Effector memory CD4-positive, alpha-beta T cell (primary cell): ENCODE measurements at regions not wholly inside any gene's neighbourhood (a gene's known extent, or its start where the extent isn't known, plus 50 kb on each side); places are given as distances from the start of the nearest gene placed in this dataset.
A peak's percentile ranks its signal among the peaks of the same experiment; 100 is the strongest.

Source experiments
- DNase-seq, 3 donors: peaks; one replicate each; pipeline ENCODE4 v3.0.0-alpha.2; 2020
- H3K27ac ChIP-seq: 2 replicates; pipeline ENCODE4 v1.7.0; 2013; ENCODE audit warnings: mild to moderate bottlenecking, low read length, moderate library complexity; ENCODE audit not compliant: insufficient read depth, poor library complexity, severe bottlenecking
- H3K27me3 ChIP-seq: replicated peaks from 2 replicates; pipeline ENCODE4 v1.7.0; 2013; ENCODE audit warnings: mild to moderate bottlenecking, low read length; ENCODE audit not compliant: insufficient read depth, control insufficient read depth, poor library complexity, severe bottlenecking
- H3K36me3 ChIP-seq: 2 replicates; pipeline ENCODE4 v1.7.0; 2013; ENCODE audit warnings: mild to moderate bottlenecking, low read length, moderate library complexity; ENCODE audit not compliant: control insufficient read depth, insufficient read depth
- H3K4me1 ChIP-seq: 2 replicates; pipeline ENCODE4 v1.7.0; 2013; ENCODE audit warnings: low read length, mild to moderate bottlenecking; ENCODE audit not compliant: control insufficient read depth, insufficient read depth, poor library complexity, severe bottlenecking
- H3K4me3 ChIP-seq: 2 replicates; pipeline ENCODE4 v1.7.0; 2013; ENCODE audit warnings: low read length, low read depth, mild to moderate bottlenecking; ENCODE audit not compliant: insufficient read depth, poor library complexity, severe bottlenecking
- H3K9me3 ChIP-seq: 2 replicates; pipeline ENCODE4 v1.7.0; 2013; ENCODE audit warnings: mild to moderate bottlenecking, low read length, moderate library complexity; ENCODE audit not compliant: control insufficient read depth

GRCh38 chr10:3467052-3467951 lies 294.7 kb upstream of the PITRM1 start:
- peak overlapping the region; percentile 33 for H3K4me3 ChIP-seq
- no peaks in the 10 kb centered on the region for H3K36me3 ChIP-seq
- no peaks in the 10 kb centered on the region for H3K9me3 ChIP-seq
- no peak for DNase-seq
- H3K4me1 ChIP-seq, result peaks cover 23% of the 10 kb centered on the region
- no peaks in the 10 kb centered on the region for H3K27me3 ChIP-seq
- H3K27ac ChIP-seq, result no peak overlapping the region

- H3K4me1 ChIP-seq, result peaks cover 18% of the 10 kb centered on the region
- DNase-seq, result no peak
- H3K27me3 ChIP-seq, result no peaks in the 10 kb centered on the region
- no peak overlapping the region for H3K4me3 ChIP-seq
- H3K36me3 ChIP-seq, result no peaks in the 10 kb centered on the region
- no peaks in the 10 kb centered on the region for H3K9me3 ChIP-seq
- no peak overlapping the region for H3K27ac ChIP-seq
Observed at GRCh38 chr10:3465406-3465891, 292.9 kb upstream of the PITRM1 start.

GRCh38 chr10:3464760-3465405 lies 292.3 kb upstream of the PITRM1 start:
- Histone ChIP-seq H3K27ac (no peak overlapping the region), H3K4me3 (no peak overlapping the region), H3K9me3 (no peaks in the 10 kb centered on the region), H3K4me1 (peaks cover 18% of the 10 kb centered on the region), H3K36me3 (no peaks in the 10 kb centered on the region), H3K27me3 (no peaks in the 10 kb centered on the region)
- DNase-seq, result no peak

GRCh38 chr10:3460420-3461128 lies 288.0 kb upstream of the PITRM1 start:
- Histone ChIP-seq H3K27ac (no peak overlapping the region), H3K4me1 (no peaks in the 10 kb centered on the region), H3K27me3 (no peaks in the 10 kb centered on the region), H3K36me3 (no peaks in the 10 kb centered on the region), H3K4me3 (no peak overlapping the region), H3K9me3 (no peaks in the 10 kb centered on the region)
- no peak for DNase-seq

- Histone ChIP-seq H3K9me3 (no peaks in the 10 kb centered on the region), H3K27me3 (no peaks in the 10 kb centered on the region), H3K36me3 (no peaks in the 10 kb centered on the region), H3K4me1 (no peaks in the 10 kb centered on the region), H3K27ac (no peak overlapping the region), H3K4me3 (no peak overlapping the region)
- no peak for DNase-seq
Observed at GRCh38 chr10:3455385-3456334, 283.1 kb upstream of the PITRM1 start.

GRCh38 chr10:3452683-3453361 lies 280.2 kb upstream of the PITRM1 start:
- H3K4me1 ChIP-seq, result no peaks in the 10 kb centered on the region
- H3K36me3 ChIP-seq, result no peaks in the 10 kb centered on the region
- H3K9me3 ChIP-seq, result no peaks in the 10 kb centered on the region
- H3K4me3 ChIP-seq, result no peak overlapping the region
- H3K27ac ChIP-seq, result no peak overlapping the region
- H3K27me3 ChIP-seq, result no peaks in the 10 kb centered on the region
- DNase-seq, result no peak

- no peak for DNase-seq
- Histone ChIP-seq H3K4me1 (no peaks in the 10 kb centered on the region), H3K27me3 (no peaks in the 10 kb centered on the region), H3K4me3 (no peak overlapping the region), H3K36me3 (no peaks in the 10 kb centered on the region), H3K9me3 (no peaks in the 10 kb centered on the region), H3K27ac (no peak overlapping the region)
Observed at GRCh38 chr10:3452173-3452626, 279.6 kb upstream of the PITRM1 start.

GRCh38 chr10:3451516-3452172 lies 279.1 kb upstream of the PITRM1 start:
- Histone ChIP-seq H3K9me3 (no peaks in the 10 kb centered on the region), H3K27ac (no peak overlapping the region), H3K27me3 (no peaks in the 10 kb centered on the region), H3K36me3 (no peaks in the 10 kb centered on the region), H3K4me3 (no peak overlapping the region), H3K4me1 (no peaks in the 10 kb centered on the region)
- no peak for DNase-seq
